BLaER1 treated with 17β-estradiol and CSF1 and Interleukin-3, amounts not matched to agents 10 nM and 100 nM (cell line): ENCODE measurements at regions not wholly inside any gene's neighbourhood (a gene's known extent, or its start where the extent isn't known, plus 50 kb on each side); places are given as distances from the start of the nearest gene placed in this dataset.

Experiments used
- H3K27ac ChIP-seq, 11 experiments: shearing (Covaris generic); formaldehyde crosslinking; 2 replicates each; pipeline ENCODE4 v1.8.1; 2022
- H3K27me3 ChIP-seq, 11 experiments: shearing (Covaris generic); formaldehyde crosslinking; 2 replicates each; pipeline ENCODE4 v1.8.1; 2022
- H3K36me3 ChIP-seq, 11 experiments: shearing (Covaris generic); formaldehyde crosslinking; 2 replicates each; pipeline ENCODE4 v1.8.1; 2022
- H3K4me1 ChIP-seq, 10 experiments: shearing (Covaris generic); formaldehyde crosslinking; 2 replicates each; pipeline ENCODE4 v1.8.1; 2022
- H3K4me2 ChIP-seq, 11 experiments: shearing (Covaris generic); formaldehyde crosslinking; 2 replicates each; pipeline ENCODE4 v1.8.1; 2022
- H3K4me3 ChIP-seq, 10 experiments: shearing (Covaris generic); formaldehyde crosslinking; 2 replicates each; pipeline ENCODE4 v1.8.1; 2022
- H3K9ac ChIP-seq, 11 experiments: shearing (Covaris generic); formaldehyde crosslinking; 2 replicates each; pipeline ENCODE4 v1.8.1; 2022
- H3K9me3 ChIP-seq, 11 experiments: shearing (Covaris generic); formaldehyde crosslinking; replicated peaks in 1 of 11; 2 replicates each; pipeline ENCODE4 v1.8.1; 2022
- H4K20me1 ChIP-seq, 11 experiments: shearing (Covaris generic); formaldehyde crosslinking; 2 replicates each; pipeline ENCODE4 v1.8.1; 2022
- Cebpa-rat ChIP-seq, 11 experiments: shearing (Covaris generic); IDR thresholded peaks; 2 replicates each; pipeline ENCODE4 v1.8.1; 2022

DNA sequence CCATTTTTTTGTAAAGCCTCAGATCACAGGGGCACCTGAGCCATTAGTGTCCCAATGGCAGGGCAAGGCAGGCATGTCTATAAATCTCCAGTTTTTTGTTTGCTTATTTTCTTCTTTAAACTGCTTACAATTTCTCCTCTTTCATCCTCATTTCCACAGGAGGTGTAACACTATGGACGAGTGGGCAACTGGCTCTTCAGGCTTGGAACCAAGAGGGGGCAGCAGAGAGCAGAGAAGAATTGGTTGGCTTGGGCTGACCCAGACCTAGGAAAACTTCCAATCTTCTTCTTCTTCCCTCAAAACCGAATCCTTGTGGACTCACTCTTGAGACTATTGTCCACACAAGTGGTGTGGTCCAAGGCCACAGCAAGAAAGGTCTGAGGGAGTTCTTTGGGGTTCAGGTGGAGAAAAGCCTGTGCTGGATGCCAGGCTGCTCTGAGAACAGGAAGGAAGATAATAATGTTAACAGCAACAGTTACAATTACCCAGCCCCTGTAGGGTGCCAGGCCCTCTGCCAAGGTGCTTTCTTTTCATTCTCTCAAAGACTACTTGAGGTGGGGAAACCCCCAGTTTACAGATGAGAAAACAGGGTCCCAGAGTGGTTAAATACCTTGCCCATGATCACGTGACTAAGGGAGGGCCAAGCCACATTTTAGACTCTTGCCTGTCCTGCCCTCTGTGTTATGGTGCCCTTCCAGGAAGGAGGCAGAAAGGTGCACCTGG is 70.7 kb upstream of the E2F8 start:
- Histone ChIP-seq H4K20me1 (no peaks in the 10 kb centered on the region), H3K4me2 (no peak overlapping the region), H3K27ac (no peak overlapping the region), H3K36me3 (no peaks in the 10 kb centered on the region), H3K4me1 (peaks cover 0 to 5% (median 0%) of the 10 kb centered on the region in 10 experiments; a peak in 3 of 20 replicates), H3K4me3 (no peak overlapping the region), H3K27me3 (no peaks in the 10 kb centered on the region), H3K9ac (no peak overlapping the region), H3K9me3 (no peaks in the 10 kb centered on the region)
- no peak for TF ChIP-seq Cebpa-rat (IDR thresholded peaks at IDR 0.05)

DNA sequence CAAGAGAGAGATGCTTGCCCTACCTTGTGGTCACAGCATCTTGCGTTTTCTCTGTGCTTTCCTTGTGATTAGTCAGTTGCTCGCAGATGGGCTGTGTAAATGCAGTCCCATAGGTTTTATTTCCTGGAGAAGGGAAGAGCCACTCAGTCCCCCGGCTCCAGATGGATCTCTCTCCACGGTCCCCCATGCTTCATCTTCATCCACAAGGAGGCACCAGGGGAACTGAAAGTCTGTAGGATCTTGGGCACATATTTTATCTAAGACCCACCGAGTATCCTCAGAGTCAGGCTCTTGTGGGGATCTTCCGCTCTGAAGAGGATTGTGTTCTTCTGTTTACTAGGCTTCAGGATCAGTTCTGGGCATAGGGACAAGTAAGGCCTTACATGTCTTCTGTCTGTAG is 66.8 kb upstream of the E2F8 start:
- TF ChIP-seq Cebpa-rat (IDR thresholded peaks at IDR 0.05): no peak
- H3K4me1 ChIP-seq: peaks cover 0 to 4% (median 0%) of the 10 kb centered on the region in 10 experiments; a peak in 3 of 20 replicates
- no peaks in the 10 kb centered on the region for H3K27me3 ChIP-seq

DNA sequence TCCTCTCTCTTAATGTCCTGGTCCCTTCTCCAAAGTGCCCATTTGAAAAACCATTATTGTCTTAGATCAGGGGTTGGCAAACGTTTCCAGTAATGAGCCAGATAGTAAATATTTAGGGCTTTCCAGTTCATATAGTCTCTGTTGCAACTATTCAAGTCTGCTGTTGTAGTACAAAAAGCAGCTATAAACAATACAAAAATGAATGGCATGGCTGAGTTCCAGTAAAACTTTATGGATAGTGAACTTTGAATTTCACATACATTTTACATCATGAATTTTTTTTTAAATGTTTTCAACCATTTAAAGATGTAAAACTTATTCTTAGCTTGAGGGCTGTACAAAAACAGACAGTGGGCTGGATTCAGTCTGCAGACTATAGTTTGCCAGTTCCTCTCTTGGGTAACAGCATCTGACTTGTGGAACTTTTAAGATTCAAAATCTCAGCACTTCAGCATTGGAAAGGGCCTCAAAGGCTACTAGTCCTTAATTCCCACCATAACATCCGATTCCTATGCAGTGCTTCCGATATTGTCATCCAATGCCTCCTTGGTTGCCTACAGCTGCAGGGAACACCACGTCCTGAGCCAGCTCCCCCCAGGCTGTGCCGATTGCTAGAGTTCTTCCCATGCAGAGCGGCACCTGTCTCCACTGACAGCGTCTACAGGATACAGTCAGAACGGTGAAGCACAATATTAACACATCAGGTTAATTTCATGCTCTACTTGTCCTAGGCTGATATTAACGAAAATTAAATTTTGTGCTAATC is 65.6 kb upstream of the E2F8 start:
- Histone ChIP-seq H3K36me3 (no peaks in the 10 kb centered on the region), H3K9me3 (no peaks in the 10 kb centered on the region), H3K27ac (no peak overlapping the region), H3K27me3 (no peaks in the 10 kb centered on the region), H3K4me2 (no peak overlapping the region), H3K4me3 (no peak overlapping the region), H3K9ac (no peak overlapping the region), H4K20me1 (no peaks in the 10 kb centered on the region), H3K4me1 (0 out of 20 replicates have a peak, but pooled peaks cover 0 to under 1% (median 0%) of the 10 kb centered on the region in 10 experiments)
- no peak for TF ChIP-seq Cebpa-rat (IDR thresholded peaks at IDR 0.05)

More for the DNA sequence above, 66.8 kb upstream of the E2F8 start:
- Histone ChIP-seq H3K27ac (no peak overlapping the region), H3K4me3 (no peak overlapping the region), H4K20me1 (no peaks in the 10 kb centered on the region), H3K36me3 (no peaks in the 10 kb centered on the region), H3K9ac (no peak overlapping the region), H3K9me3 (no peaks in the 10 kb centered on the region), H3K4me2 (no peak overlapping the region)

DNA sequence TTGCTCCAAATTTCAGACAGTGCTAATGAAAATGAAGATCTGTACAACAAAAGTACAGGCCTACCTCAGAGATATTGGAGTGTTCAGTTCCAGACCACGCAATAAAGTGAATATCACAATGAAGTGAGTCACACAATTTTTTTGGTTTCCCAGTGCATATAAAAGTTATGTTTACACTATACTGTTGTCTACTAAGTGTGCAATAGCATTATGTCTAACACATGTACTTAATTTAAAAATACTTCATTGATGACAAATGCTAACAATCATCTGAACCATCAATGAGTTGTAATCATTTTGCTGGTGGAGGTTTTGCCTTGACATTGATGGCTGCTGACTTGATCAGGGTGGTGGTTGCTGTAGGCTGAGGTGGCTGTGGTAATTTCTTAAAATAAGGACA is 60.6 kb upstream of the E2F8 start:
- no peak overlapping the region for H3K27ac ChIP-seq
- H3K4me2 ChIP-seq: no peak overlapping the region
- no peak overlapping the region for H3K9ac ChIP-seq
- TF ChIP-seq Cebpa-rat (IDR thresholded peaks at IDR 0.05): no peak
- H3K9me3 ChIP-seq: no peaks in the 10 kb centered on the region
- H3K27me3 ChIP-seq: no peaks in the 10 kb centered on the region
- no peak overlapping the region for H3K4me3 ChIP-seq
- no peaks in the 10 kb centered on the region for H3K4me1 ChIP-seq
- H4K20me1 ChIP-seq: no peaks in the 10 kb centered on the region
- H3K36me3 ChIP-seq: no peaks in the 10 kb centered on the region

DNA sequence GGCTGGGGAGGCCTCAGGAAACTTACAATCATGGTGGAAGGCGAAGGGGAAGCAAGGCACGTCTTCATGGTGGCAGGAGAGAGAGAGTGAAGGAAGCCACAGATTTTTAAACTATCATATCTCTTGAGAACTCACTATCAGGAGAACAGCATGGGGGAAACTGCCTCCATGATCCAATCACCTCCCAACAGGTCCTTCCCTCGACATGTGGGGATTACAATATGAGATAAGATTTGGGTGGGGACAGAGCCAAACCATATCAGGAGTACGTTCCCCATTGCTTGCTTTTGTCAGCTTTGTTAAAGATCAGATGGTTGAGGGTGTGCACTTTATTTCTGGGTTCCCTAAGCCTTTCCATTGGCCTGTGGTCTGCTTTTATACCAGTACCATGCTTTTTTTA is 53.7 kb upstream of the E2F8 start:
- H3K36me3 ChIP-seq: no peaks in the 10 kb centered on the region
- no peaks in the 10 kb centered on the region for H3K4me1 ChIP-seq
- no peak for TF ChIP-seq Cebpa-rat (IDR thresholded peaks at IDR 0.05)
- no peak overlapping the region for H3K4me2 ChIP-seq
- H3K27ac ChIP-seq: no peak overlapping the region
- H3K9ac ChIP-seq: no peak overlapping the region
- H3K9me3 ChIP-seq: no peaks in the 10 kb centered on the region
- H3K27me3 ChIP-seq: no peaks in the 10 kb centered on the region
- no peak overlapping the region for H3K4me3 ChIP-seq
- H4K20me1 ChIP-seq: no peaks in the 10 kb centered on the region

DNA sequence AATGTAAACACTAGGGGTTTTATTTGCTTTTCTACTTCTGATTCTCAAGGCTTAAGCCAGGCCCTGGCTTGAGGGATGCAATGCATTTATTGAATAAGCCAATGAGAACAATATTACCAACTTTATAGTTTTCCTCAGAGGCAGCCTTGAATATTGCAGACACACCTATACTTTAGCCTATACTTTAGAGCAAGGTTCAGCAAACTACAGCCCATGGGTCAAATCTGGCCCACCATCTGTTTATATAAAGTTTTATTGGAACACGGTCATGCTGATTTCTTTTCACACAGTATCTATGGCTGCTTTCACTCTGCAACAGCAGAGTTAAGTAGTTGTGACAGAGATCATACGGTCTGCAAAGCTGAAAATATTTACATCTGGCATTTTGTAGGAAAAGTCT is 50.3 kb upstream of the E2F8 start:
- Histone ChIP-seq H4K20me1 (no peaks in the 10 kb centered on the region), H3K36me3 (no peaks in the 10 kb centered on the region), H3K9ac (no peak overlapping the region), H3K27me3 (no peaks in the 10 kb centered on the region), H3K27ac (no peak overlapping the region), H3K9me3 (no peaks in the 10 kb centered on the region), H3K4me3 (no peak overlapping the region), H3K4me1 (no peaks in the 10 kb centered on the region), H3K4me2 (no peak overlapping the region)
- TF ChIP-seq Cebpa-rat (IDR thresholded peaks at IDR 0.05): no peak
